HUES48 (cell line): ENCODE measurements at regions not wholly inside any gene's neighbourhood (a gene's known extent, or its start where the extent isn't known, plus 50 kb on each side); places are given as distances from the start of the nearest gene placed in this dataset.
A peak's percentile ranks its signal among the peaks of the same experiment; 100 is the strongest.

Experiments used
- H3K27ac ChIP-seq: one replicate; pipeline ENCODE4 v1.7.0; 2013; ENCODE audit warnings: low read depth, low read length, inconsistent platforms
- H3K27me3 ChIP-seq: 2 replicates; pipeline ENCODE4 v1.6.1; 2013; ENCODE audit warnings: mild to moderate bottlenecking, low read length; ENCODE audit not compliant: control insufficient read depth, insufficient read depth
- H3K36me3 ChIP-seq: 2 replicates; pipeline ENCODE4 v1.6.1; 2013; ENCODE audit warnings: low read length; ENCODE audit not compliant: control insufficient read depth, insufficient read depth
- H3K4me1 ChIP-seq: 2 replicates; pipeline ENCODE4 v1.6.1; 2013; ENCODE audit warnings: mild to moderate bottlenecking, low read length; ENCODE audit not compliant: control insufficient read depth, insufficient read depth
- H3K4me3 ChIP-seq: 2 replicates; pipeline ENCODE4 v1.5.1; 2013; ENCODE audit warnings: mild to moderate bottlenecking, low read depth, low read length
- H3K9ac ChIP-seq: 2 replicates; pipeline ENCODE4 v1.6.1; 2013; ENCODE audit warnings: mild to moderate bottlenecking, low read depth, low read length, moderate library complexity
- H3K9me3 ChIP-seq: 2 replicates; pipeline ENCODE4 v1.6.1; 2013; ENCODE audit warnings: low read length; ENCODE audit not compliant: control insufficient read depth, insufficient read depth

GRCh38 chr3:95356764-95357501 lies 1294.1 kb downstream of the NSUN3 start:
- Histone ChIP-seq H3K4me3 (no peak overlapping the region), H3K4me1 (peaks cover 32% of the 10 kb centered on the region), H3K27ac (no peak overlapping the region), H3K27me3 (no peaks in the 10 kb centered on the region), H3K9ac (no peak overlapping the region), H3K9me3 (no peaks in the 10 kb centered on the region), H3K36me3 (no peaks in the 10 kb centered on the region)

DNA sequence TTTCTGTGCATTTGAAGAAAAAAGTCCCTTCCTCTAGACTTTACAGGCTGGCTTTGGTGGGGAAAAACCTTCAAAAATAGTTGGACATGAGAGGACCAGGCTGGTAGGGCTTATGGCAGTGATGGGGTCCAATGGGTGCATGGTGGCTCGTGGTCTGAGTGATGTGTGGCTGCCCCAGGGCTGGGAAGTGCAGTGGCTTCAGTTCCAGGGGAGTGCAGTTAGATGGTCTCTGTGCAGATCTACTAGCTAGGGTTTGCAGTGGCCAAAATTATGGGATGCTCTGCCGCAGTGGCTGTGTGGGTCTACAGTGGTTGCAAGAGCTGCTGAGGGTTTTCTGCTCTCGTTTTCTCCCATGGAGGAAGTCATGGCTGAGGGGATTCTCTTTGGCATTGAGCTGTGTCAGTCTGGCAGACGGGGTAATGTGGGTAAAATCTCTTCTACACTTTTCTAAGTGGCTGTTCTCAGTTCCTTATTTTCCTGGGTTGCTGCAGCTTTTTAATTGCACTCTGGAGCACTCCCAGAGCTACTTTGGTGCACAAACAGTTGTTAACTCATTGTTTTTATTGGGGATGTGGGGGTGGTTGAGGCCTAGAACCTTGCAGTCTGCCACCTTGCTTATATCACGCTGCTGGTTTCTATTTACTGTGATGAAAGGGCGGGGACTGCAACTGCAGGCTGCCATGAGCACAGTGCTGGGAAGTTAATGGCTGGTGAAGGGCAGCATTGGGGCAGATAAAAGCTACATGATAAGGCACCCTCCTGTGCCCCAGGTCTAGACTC lies 1324.6 kb downstream of the NSUN3 start:
- Histone ChIP-seq H3K27me3 (no peaks in the 10 kb centered on the region), H3K9me3 (no peaks in the 10 kb centered on the region), H3K27ac (no peak overlapping the region), H3K9ac (no peak overlapping the region), H3K36me3 (no peaks in the 10 kb centered on the region), H3K4me3 (no peak overlapping the region), H3K4me1 (no peaks in the 10 kb centered on the region)

DNA sequence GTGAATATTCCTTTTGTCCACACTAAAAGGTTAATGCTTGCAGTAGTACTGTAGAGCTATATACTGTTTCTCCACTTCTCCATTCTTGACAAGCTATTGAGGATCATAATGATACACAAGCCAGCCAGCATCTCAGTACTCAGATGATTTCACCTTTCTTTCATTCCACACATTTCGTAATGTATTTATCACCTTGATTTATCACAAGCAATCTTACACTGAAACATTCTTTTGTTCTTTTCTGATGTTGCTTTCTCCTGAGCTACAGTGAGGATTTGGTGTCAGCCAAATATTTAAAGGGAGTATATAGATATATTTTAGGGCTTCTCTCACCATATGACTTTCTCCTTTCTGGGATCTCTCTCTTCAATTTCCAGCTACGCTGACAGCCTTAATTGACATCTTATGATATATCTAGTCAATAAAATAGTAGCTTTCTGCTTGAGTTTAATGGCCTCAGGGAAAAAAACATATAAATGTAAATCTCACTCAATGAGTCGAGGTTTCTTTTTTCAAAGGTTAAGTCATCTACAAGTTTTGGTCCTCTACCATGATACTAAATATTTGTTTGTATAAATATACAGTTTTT lies 1327.0 kb downstream of the NSUN3 start:
- Histone ChIP-seq H3K27me3 (no peaks in the 10 kb centered on the region), H3K27ac (no peak overlapping the region), H3K36me3 (no peaks in the 10 kb centered on the region), H3K4me1 (no peaks in the 10 kb centered on the region), H3K4me3 (no peak overlapping the region), H3K9ac (no peak overlapping the region), H3K9me3 (no peaks in the 10 kb centered on the region)

- H3K27ac ChIP-seq = no peak overlapping the region
- no peak overlapping the region for H3K4me3 ChIP-seq
- H3K36me3 ChIP-seq = no peaks in the 10 kb centered on the region
- H3K27me3 ChIP-seq = no peaks in the 10 kb centered on the region
- no peak overlapping the region for H3K9ac ChIP-seq
- H3K4me1 ChIP-seq = no peaks in the 10 kb centered on the region
- H3K9me3 ChIP-seq = no peaks in the 10 kb centered on the region
Observed at GRCh38 chr3:95394286-95394685, 1331.4 kb downstream of the NSUN3 start.

- Histone ChIP-seq H3K27me3 (no peaks in the 10 kb centered on the region), H3K9ac (no peak overlapping the region), H3K4me3 (no peak overlapping the region), H3K36me3 (no peaks in the 10 kb centered on the region), H3K9me3 (no peaks in the 10 kb centered on the region), H3K4me1 (peaks cover 3% of the 10 kb centered on the region), H3K27ac (no peak overlapping the region)
Observed at GRCh38 chr3:95399585-95399984, 1336.7 kb downstream of the NSUN3 start.

GRCh38 chr3:95401693-95402092 lies 1338.8 kb downstream of the NSUN3 start:
- no peak overlapping the region for H3K9ac ChIP-seq
- H3K9me3 ChIP-seq = no peaks in the 10 kb centered on the region
- H3K36me3 ChIP-seq = no peaks in the 10 kb centered on the region
- H3K27me3 ChIP-seq = no peaks in the 10 kb centered on the region
- H3K4me1 ChIP-seq = peaks cover 3% of the 10 kb centered on the region
- no peak overlapping the region for H3K27ac ChIP-seq
- no peak overlapping the region for H3K4me3 ChIP-seq

DNA sequence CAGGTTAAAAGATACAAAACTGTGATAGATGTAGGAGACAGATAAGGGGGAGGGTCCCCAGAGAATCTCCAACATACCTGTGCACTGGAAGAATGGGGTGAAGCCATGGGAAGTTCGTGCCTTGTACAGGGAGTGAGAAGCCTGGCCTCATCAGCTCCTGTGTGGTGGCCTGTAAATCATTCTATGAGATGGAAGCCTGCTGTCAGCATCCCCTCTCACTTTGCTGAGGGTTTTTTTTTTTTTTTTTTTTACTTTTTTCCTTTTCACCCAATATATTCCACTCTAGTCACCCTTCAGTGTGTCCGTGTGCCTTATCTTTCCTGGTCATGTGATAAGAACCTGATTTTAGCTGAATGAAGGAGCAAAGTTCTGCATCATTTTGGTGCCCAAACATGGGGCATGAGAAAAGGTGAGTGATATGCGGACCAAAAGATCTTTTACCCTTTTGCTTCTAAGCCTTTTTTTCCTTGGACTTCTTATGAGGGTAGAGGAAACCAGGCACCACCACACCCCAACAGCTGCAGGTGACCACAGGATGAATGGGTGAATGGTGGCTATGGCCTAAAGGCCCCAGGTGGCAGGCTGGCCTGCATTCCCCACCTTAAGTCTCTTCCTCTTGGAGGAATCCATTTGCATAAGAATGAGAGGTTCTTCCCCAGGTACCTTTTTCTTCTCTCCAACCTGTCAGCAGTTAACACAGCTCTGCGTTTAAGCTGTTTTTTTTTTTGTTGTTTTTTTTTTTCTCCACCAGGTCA lies 1345.0 kb downstream of the NSUN3 start:
- H3K9me3 ChIP-seq = peaks cover 17% of the 10 kb centered on the region; the same call in 1 of the 2 replicates

GRCh38 chr3:95408464-95408862 lies 1345.6 kb downstream of the NSUN3 start:
- Histone ChIP-seq H3K9ac (no peak overlapping the region), H3K36me3 (0 out of 2 replicates have a peak, but pooled peaks cover 2% of the 10 kb centered on the region), H3K4me1 (peaks cover 19% of the 10 kb centered on the region), H3K27me3 (no peaks in the 10 kb centered on the region), H3K27ac (peak overlapping the region; percentile 45), H3K4me3 (no peak overlapping the region), H3K9me3 (peaks cover 17% of the 10 kb centered on the region; the same call in 1 of the 2 replicates)

More for the DNA sequence above, 1345.0 kb downstream of the NSUN3 start:
- peaks cover 19% of the 10 kb centered on the region for H3K4me1 ChIP-seq
- H3K36me3 ChIP-seq = 0 out of 2 replicates have a peak, but pooled peaks cover 2% of the 10 kb centered on the region
- no peaks in the 10 kb centered on the region for H3K27me3 ChIP-seq
- H3K9ac ChIP-seq = no peak overlapping the region
- no peak overlapping the region for H3K4me3 ChIP-seq
- no peak overlapping the region for H3K27ac ChIP-seq

DNA sequence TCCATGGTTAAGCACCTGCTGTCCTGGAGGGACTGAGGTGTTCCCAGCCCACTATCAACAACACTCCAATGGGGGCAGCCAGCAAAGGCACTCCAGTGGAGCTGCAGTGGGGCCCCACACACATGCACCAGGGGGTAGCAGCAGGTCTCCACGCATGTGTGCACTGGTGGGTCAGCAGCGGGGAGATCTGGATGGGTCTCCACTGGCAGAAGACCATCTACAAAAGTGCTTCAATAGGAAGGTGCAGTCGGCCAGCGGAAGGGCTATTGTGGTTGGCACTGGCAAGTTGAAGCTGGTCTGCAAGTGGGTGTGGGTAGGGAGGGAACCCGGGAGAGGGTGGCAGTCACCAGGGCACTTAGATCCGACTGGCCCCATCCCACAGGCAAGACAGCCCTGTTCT lies 1355.4 kb downstream of the NSUN3 start:
- Histone ChIP-seq H3K9ac (no peak overlapping the region), H3K9me3 (peaks cover 10% of the 10 kb centered on the region), H3K4me3 (no peak overlapping the region), H3K4me1 (no peaks in the 10 kb centered on the region), H3K36me3 (no peaks in the 10 kb centered on the region), H3K27ac (no peak overlapping the region), H3K27me3 (no peaks in the 10 kb centered on the region)

GRCh38 chr3:95424279-95424678 lies 1361.4 kb downstream of the NSUN3 start:
- Histone ChIP-seq H3K36me3 (no peaks in the 10 kb centered on the region), H3K9me3 (no peaks in the 10 kb centered on the region), H3K27ac (no peak overlapping the region), H3K4me1 (no peaks in the 10 kb centered on the region), H3K4me3 (no peak overlapping the region), H3K9ac (no peak overlapping the region), H3K27me3 (no peaks in the 10 kb centered on the region)
